ENCODE measurements at regions not wholly inside any gene's neighbourhood (a gene's known extent, or its start where the extent isn't known, plus 50 kb on each side); places are given as distances from the start of the nearest gene placed in this dataset.
"Not testable (repeated sequence)": the region's sequence is repeated elsewhere in the genome, so short reads cannot be mapped to it uniquely, and the experiment has no call there.

DNA sequence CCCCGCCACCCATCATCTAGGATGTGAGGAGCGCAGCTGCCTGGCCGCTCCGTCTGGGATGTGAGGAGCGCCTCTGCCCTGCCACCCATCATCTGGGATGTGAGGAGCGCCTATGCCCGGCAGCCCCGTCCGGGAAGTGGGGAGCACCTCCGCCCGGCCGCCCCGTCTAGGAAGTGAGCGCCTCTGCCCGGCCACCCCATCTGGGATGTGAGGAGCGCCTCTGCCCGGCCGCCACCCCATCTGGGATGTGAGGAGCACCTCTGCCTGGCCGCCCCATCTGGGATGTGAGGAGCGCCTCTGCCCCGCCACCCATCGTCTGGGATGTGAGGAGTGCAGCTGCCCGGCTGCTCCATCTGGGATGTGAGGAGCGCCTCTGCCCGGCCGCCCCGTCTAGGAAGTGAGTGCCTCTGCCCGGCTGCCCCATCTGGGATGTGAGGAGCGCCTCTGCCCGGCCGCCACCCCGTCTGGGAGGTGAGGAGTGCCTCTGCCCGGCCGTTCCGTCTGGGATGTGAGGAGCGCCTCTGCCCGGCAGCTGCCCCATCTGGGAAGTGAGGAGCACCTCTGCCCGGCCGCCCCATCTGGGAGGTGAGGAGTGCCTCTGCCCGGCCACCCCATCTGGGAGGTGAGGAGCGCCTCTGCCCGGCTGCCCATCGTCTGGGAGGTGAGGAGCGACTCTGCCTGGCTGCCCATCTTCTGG lies 1086.5 kb downstream of the TYW1 start:
- DNase-seq (ENCODE audit: low spot score): not testable (repeated sequence)

DNA sequence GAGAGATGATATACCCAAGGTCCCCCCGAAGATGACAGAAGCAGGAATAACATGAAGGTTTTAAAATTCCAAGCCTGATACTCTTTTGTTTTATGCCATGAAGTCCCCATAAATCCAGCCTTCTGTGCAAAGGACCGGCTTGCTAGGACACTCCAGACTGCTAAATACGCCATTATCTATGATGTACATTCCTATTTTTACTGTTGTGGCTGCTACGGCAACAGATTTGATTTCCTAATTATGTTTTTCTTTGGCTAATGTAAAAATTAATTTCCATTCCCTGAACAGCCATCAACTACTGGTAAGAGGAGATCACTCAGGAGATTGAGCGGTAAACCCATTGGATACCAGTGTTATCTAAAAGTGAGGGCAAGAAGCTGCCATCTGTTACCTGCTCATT lies 1090.8 kb downstream of the TYW1 start:
- no peak for DNase-seq (ENCODE audit: low spot score)

DNA sequence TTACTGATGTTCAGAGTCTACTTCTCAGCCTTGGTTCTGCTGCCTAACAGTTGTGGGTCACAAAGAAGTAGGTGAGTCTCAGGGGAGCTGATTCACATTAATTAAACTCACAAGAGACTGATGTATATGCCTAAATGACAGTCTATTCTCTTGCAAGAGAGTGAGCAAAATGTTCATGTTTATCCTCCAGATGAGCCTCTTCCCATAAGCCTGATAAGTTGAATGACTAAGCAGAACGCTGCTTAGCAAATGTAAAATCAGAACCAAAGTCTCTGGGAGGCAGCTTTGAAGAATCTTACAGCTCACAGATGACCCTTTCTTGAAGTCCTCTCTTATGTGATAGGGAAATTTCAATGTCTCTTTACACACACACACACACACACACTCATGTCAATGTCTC lies 1092.2 kb downstream of the TYW1 start:
- no peak for DNase-seq (ENCODE audit: low spot score)

DNA sequence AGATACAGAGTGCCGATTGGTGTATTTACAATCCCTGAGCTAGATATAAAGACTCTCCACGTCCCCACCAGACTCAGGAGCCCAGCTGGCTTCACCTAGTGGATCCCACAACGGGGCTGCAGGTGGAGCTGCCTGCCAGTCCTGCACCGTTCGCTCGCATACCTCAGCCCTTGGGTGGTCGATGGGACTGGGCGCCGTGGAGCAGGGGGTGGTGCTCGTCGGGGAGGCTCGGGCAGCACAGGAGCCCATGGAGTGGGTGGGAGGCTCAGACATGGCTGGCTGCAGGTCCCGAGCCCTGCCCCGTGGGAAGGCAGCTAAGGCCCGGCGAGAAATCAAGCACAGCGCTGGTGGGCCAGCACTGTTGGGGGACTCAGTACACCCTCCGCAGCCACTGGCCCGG lies 1093.6 kb downstream of the TYW1 start:
- DNase-seq (ENCODE audit: low spot score): not testable (repeated sequence)

DNA sequence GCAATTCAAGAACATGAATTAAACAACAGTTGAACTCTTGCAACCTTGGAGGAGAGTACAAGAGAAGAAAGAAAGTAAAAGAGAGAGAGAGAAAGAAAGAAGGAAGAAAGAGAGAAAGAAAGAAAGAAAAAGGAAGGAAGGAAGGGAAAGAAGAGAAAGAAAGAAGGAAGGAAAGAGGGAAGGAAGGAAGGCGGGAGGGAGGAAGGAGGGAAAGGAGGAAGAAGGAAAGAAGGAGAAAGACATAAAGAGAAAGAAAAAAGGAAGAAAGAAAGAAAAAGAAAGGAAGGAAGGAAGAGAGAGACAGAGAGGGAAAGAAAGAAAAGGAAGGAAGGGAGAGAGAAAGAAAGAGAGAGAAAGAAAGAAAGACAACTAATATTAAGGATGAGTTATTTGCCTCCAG lies 1106.7 kb downstream of the TYW1 start:
- DNase-seq (ENCODE audit: low spot score): no peak

DNA sequence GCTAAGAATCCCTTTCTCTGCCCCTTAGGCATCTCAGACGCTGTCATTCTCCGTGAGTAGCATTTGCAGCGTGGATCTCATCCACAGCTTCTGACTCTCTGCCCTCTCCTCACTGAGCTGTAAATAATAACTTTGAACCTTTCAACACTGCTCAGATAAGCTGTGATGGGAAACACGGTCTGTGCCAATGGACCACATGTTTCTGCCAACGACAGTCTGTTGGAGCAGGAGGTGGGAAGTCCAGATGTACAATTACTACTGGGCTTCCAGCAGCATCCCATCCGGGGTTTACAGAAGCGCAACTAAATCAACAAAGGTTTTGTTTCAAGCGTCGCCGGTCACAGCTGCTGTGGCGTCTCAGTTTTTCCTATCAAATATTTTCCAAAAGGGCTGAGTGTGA lies 1110.6 kb downstream of the TYW1 start:
- no peak for DNase-seq (ENCODE audit: low spot score)

DNA sequence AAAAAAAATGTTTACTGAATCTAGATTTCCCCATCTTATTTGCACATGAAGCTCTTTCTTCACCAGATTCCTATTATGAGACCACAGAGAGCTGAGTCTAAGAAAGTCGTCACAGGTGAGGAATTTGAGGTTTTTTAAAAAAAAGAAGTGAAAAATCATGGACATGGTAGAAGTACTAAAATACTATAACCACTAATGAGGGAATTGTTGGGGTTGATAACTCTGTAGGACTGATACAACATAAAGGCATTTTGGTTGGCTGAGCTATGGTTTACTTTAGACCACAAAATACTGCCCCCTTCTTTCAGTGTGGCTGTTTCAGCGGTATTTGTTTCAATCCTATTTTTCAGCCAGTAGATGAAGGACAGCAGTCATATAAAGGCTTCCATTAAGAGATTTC lies 1111.3 kb downstream of the TYW1 start:
- DNase-seq (ENCODE audit: low spot score): peak; percentile 41

DNA sequence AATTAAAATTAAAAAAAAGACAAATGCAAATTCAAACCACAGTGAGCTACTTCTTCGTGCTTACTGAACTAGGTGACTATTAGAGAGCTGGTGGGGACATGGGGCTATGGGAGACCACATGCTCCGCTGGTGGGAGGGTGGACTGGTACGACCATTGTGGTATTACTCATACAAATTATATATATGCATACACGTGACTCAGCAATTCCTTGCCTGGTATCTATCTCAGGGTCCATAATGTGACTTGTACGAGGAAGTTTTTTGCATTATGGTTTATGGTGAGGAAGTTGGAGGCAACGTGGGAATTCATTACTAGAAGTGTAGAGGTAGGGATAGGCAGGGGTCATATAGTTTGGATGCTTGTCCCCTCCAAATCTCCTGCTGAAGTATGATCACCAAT lies 1112.7 kb downstream of the TYW1 start:
- no peak for DNase-seq (ENCODE audit: low spot score)

DNA sequence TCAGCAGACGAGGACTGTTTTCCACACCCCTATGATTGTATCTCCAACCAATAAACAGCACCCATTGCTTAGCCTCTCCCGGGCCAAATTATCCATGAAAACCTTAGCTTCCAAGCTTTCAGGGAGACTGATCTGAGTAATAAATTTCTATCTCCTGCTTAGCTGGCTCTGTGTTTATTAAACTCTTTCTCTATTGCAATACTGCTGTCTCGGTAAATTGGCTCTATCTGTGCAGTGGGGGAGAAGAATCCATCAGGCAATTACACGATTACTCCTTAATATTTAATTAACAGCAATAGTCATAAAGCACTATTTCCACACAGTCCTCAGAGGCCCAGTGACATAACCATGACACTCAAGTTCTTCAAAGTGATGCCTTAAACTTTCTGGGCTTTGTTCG lies 1122.8 kb downstream of the TYW1 start:
- DNase-seq (ENCODE audit: low spot score): no peak

DNA sequence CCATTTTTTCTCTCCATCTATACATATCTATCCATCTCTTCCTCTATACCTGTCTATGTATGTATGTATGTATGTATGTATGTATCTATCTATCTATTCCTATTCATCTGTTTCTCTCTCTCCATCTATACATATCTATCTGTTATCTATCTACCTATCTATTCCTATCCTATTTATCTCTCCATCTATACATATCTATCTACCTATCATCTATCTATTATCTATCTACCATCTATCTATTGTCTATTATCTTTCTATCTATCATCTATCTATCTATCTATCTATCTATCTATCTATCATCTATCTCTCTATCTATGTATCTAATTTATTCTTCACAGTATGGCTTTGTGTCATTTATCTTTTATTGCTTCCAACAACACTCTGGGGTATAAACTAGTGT lies 1124.4 kb downstream of the TYW1 start:
- no peak for DNase-seq (ENCODE audit: low spot score)

DNA sequence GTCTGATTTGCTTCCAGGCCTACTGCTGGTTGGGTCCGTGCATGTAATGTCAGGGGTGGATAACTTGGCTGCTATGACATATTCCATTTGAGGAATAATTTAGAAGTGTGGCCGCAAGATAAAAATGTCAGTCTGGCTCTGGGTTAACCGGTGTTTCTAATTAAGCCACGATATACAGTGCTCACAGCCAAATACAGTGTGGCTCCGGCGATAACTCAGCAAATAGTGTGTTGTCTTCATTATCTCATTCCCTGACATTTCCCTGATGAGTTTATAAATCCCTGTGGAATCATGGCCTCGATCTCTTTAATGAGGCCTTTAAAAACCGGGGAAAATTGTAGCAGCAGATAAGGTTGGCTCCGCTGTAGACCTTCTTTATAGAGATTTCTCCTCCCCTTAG lies 1125.0 kb downstream of the TYW1 start:
- DNase-seq (ENCODE audit: low spot score): no peak

DNA sequence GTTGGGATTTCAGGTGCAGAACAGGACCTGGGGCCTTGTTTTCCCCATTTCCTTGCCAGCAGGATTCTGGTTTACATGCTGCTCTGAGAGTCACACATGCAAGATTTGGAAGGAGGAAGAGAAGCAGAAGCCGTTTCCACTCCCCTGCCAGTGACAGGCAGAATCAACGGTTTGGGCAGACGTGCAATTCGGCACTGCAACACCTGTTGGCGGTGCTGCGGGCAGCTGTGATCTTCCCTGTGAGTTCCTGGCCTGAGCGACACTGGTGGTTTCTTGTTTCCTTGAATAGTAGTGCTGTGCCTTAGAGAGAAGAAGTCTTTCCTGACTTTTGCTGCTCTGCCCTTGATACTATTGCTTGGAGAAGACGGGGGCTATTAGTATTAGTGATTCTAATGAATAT lies 1126.2 kb downstream of the TYW1 start:
- DNase-seq (ENCODE audit: low spot score): no peak

DNA sequence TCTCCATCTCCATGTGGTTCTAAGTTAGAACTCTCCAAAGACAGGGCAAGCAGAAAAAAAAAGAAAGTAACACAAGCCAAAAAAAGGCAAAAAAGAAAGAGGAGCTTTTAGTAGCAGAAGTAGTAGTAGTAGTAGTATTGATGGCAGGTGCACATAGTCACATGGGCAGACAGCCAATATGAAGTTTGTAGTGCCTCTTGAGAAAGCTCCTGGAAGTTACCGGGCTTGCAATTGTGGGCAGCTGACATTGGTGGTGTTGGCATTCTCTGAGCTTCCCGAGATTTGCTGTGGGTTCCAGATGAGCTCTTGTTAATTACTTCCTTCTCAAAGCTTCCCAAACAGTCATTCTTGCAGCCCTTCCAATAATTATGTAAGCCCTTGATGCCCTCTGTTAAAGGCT lies 1128.5 kb downstream of the TYW1 start:
- no peak for DNase-seq (ENCODE audit: low spot score)

DNA sequence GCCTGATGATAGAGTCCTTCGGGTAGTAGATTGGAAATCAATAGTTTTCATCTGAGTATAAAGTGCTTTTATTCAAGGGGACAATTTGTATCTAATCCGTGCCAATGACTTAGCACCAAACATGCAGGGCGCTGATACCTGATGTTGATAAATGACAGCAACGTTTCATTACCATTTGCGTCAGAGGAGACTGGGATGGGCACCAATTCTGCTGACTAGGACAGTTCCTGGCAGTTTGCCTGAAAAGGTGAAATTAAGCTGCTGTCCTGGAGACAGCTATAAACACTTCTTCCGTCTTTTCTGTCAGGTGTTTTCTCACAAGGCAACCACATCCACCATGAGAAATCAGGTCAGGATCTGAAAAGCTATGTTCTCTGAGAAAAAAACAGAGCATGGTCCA lies 1136.4 kb downstream of the TYW1 start:
- DNase-seq (ENCODE audit: low spot score): no peak

DNA sequence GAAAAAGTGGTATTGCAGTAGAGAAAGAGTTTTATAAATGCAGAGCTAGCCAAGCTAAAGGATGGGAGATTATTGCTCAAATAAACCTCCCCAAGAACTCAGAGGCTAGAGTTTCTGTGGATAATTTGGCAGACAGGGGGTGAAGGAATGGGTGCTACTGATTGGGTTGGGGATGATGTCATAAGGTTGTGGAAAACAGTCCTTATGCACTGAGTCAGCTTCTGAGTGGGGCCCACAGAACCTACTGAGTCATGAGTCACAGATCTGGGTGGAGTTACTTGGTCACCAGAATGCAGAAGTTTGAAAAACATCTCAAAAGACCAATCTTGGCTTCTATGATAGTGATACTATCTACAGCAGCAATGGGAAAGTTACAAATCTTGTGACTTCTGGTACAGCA lies 1146.7 kb downstream of the TYW1 start:
- DNase-seq (ENCODE audit: low spot score): no peak

DNA sequence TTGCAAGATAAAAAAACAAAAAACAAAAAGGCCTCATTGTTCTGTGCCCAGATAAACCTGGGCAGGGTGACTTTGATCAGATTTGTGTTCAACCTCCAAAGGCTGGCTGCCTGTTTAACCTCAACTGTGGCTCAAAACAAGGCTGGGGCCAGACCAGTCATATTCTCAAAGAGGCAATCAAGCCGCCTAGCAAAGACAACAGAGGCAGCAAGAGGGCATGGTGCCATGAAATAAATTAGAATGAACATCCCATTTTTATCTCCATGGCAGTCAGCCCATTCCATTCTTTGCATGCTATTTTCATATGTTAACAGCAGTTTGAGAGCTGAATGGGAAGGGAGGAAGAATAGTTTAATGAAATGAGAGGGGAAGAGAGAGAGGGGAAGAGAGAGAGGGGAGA lies 1150.3 kb downstream of the TYW1 start:
- no peak for DNase-seq (ENCODE audit: low spot score)

DNA sequence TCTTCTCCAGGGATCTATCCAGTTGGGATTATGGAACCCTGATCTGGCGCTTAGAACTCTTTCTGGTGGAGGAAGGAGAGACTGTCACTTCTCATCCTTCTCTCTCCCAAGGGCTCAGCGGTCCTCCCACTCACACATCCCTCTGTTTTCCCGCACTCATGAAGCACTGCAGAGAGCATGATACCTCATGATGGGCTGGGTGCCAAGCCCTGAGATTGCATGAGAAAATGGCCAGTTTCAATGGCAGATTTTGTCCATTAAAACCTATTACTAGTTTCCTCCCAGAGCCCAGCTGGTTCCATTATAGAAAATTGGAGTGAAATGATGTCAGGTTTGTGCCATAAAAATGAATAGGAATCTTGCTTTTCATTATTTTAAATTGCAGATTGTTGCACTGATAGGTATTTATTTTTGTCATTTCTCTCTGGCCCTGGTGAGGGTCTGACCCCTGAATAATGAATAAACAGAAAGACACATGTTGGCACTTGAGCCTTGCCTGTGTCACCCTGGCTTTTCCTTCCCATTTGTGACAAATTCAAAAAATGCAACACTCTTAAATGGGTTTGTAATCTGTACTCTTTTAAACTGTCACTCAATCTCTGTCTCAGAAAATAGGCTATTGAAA lies 1151.1 kb downstream of the TYW1 start:
- no peak for DNase-seq (ENCODE audit: low spot score)

DNA sequence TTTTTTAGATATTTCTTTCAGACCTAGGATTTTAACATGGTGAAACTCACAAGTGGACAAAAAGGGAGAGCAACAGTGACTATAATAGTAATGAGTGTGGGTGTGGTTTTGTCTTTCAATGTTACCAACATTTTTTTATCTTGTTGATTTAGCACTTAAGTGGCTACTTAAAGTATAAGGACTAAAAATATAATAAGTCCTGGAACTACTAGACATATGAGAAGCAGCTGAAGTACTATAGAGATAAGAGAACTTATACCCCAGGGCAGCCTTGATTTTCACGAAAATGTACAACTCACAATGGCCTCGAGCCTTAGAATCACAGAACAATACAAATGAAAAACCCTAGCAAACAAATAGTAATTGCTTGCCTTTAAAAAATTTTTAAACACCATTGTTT lies 1151.8 kb downstream of the TYW1 start:
- DNase-seq (ENCODE audit: low spot score): no peak

DNA sequence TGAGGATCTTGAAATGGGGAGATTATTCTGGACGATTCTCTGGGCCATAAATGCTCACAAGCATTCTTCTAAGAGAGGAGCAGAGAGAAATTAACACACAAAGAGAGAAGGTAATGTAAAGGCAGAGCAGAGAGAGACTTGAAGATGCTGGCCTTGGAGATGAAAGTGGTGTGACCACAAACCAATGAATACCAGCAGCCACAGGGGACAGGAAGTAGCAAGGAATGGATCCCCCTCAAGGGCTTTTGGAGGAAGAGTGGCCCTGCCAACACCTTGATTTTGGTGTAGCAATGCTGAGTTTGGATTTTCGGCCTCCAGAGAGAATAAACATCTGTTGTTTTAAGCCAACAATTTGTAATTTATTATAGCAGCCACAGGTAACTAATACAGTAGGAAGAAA lies 1155.6 kb downstream of the TYW1 start:
- DNase-seq (ENCODE audit: low spot score): no peak

DNA sequence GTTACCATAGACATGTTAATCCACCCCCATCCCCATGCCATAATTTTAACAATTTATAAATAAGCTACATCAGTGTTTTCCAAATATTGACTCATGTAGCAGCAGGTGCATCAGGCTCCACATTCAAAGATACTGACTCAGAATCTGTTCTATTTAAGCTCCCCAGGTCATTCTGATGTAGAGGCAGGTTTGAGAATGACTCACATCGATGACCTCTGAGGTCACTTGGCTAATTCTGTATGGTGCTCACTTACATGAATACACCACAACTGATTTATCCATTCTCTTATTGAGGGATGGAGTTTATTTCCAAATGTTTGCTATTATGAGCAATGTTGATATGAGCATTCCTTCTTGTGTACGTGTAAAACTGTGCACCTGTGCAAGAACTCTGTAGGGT lies 1159.0 kb downstream of the TYW1 start:
- no peak for DNase-seq (ENCODE audit: low spot score)

DNA sequence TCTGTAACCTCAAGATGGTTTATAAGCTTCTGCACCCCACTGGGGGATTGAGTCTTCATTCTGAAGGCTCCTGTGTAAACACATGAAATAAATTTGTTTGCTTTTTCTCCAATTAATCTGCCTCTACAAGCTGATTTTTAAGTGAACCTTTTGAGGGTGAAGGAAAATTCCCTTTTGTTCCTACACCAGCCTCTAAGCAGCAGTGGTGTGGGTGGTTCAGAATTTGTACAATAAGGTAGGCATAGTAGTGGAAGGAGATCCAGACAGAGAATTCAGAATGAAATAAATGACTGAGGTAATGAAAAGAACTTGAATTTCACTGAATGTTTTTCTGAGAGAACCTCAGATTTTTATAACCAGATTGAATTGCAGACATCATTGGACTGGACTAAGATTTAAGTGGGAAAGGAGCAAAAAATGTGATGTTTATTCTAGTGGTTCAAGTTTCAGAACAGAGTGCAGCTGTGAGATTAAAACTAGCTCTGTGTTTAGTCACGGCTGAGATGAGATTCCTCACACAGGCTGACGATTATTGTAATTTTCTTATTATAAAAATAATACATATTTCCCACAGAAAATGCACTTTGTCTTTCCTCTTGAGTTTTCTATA lies 1162.2 kb downstream of the TYW1 start:
- no peak for DNase-seq (ENCODE audit: low spot score)

DNA sequence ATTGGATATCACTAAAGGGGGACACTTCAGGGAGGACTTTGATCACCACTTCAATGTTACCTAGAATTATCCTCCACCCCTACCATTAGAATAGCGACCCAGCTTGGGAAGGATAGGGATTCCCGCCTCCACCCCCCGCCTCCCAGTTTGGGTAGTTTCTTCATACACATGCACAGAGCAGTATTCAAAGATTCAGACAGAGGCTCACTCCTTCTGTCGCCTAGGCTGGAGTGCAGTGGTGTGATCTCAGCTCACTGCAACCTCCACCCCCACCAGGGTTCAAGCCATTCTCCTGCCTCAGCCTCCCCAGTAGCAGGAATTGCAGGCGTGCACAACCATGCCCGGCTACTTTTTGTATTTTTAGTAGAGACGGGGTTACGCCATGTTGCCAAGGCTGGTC lies 1166.1 kb downstream of the TYW1 start:
- DNase-seq (ENCODE audit: low spot score): no peak

DNA sequence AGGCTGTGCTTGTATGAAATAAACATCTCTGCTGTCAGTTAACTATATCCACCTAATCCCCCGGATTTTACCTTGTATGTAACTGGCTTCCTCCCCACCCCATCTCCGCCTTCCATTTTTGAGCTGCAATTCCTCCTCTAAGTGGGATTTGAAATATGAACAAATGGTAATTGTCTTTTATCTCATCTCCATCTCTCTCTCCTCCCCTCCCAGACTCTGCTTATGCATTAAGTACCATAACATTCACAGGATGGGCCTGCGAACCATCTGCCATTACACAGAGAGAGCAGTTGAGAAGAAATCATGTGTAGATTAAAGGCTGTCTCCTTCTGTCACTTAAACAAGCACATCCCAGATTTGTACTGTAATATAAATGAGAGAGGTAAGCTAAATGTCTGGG lies 1169.9 kb downstream of the TYW1 start:
- DNase-seq (ENCODE audit: low spot score): no peak

DNA sequence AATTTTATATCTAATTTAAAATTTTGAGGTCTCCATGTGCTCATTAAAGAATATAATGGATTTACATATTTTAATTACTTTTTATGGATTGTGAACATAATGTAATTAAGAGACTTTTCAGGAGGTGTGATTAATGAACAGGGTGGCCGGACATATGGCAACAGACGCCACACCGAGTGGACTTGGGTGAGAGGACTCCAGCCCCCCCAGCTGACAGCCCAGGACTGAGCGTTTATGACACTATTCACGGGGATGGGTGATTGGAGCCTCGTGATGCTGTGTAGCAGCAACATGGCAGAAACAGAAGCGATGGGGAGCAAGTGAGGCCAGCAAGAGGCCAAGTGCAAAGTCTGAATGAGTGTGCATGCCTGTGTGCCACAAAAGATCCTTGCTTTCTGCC lies 1176.9 kb downstream of the TYW1 start:
- no peak for DNase-seq (ENCODE audit: low spot score)
